Mammary epithelial cell (primary cell): ENCODE measurements at regions not wholly inside any gene's neighbourhood (a gene's known extent, or its start where the extent isn't known, plus 50 kb on each side); places are given as distances from the start of the nearest gene placed in this dataset.

ENCODE experiments used
- EZH2 ChIP-seq: IDR thresholded peaks from 2 replicates; pipeline ENCODE4 v1.6.1; 2012; ENCODE audit warnings: low read length, inconsistent platforms, borderline replicate concordance
- TF ChIP-seq, protein P1 (sequence below), 2 donors: IDR thresholded peaks in 1 of 2; conservative IDR thresholded peaks in 1 of 2; 2 replicates each; pipeline ENCODE4 v1.5.1; 2011 to 2012; ENCODE audit warnings: inconsistent platforms in 2 of 2, low read length in 2 of 2, mild to moderate bottlenecking in 2 of 2, control low read depth in 1 of 2, low read depth in 1 of 2; ENCODE audit not compliant: insufficient read depth in 1 of 2; ENCODE audit errors: extremely low read depth in 1 of 2

DNA sequence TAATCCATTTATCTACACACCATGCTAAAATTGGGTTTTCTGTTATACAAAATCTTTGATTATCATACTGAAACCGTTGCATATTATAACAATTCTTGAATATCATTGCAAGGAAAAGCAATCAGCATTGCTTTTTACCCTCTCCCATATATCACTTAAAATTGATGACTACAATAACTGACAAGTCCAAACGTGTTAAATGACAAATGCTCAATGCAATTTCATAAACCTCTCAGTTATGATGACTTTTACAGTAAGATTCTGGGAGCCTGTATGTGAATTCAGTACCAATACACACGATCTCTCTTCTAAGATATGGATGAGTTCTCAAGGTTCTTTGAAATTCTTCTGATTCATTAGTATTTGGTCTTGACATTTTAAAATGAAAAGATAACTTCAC lies 368.5 kb upstream of the TRIB2 start:
- TF ChIP-seq, protein P1, sequence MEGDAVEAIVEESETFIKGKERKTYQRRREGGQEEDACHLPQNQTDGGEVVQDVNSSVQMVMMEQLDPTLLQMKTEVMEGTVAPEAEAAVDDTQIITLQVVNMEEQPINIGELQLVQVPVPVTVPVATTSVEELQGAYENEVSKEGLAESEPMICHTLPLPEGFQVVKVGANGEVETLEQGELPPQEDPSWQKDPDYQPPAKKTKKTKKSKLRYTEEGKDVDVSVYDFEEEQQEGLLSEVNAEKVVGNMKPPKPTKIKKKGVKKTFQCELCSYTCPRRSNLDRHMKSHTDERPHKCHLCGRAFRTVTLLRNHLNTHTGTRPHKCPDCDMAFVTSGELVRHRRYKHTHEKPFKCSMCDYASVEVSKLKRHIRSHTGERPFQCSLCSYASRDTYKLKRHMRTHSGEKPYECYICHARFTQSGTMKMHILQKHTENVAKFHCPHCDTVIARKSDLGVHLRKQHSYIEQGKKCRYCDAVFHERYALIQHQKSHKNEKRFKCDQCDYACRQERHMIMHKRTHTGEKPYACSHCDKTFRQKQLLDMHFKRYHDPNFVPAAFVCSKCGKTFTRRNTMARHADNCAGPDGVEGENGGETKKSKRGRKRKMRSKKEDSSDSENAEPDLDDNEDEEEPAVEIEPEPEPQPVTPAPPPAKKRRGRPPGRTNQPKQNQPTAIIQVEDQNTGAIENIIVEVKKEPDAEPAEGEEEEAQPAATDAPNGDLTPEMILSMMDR (conservative IDR thresholded peaks at IDR 0.05 in 1 of 2, IDR thresholded peaks at IDR 0.05 in 1 of 2; ENCODE audit: extremely low read depth in 1 of 2, insufficient read depth in 1 of 2, low read depth in 1 of 2, low read length in 2 of 2) = no peak
- no peak for TF ChIP-seq EZH2
